ENCODE measurements at regions not wholly inside any gene's neighbourhood (a gene's known extent, or its start where the extent isn't known, plus 50 kb on each side); places are given as distances from the start of the nearest gene placed in this dataset.
A peak's percentile ranks its signal among the peaks of the same experiment; 100 is the strongest.

GRCh38 chr13:24086642-24087041, 73.9 kb upstream of the SPATA13 start:
- no peak overlapping the region for H3K4me3 Mint-ChIP-seq
- no peak overlapping the region for H3K27ac Mint-ChIP-seq
- no peaks in the 10 kb centered on the region for H3K4me1 Mint-ChIP-seq (ENCODE audit: low read depth)
- H3K27me3 Mint-ChIP-seq = peaks cover 5% of the 10 kb centered on the region
- no peaks in the 10 kb centered on the region for H3K9me3 Mint-ChIP-seq
- H3K36me3 Mint-ChIP-seq (ENCODE audit: low read depth) = no peaks in the 10 kb centered on the region

- Mint-ChIP-seq H3K4me1 (ENCODE audit: low read depth) (no peaks in the 10 kb centered on the region), H3K4me3 (no peak overlapping the region), H3K36me3 (ENCODE audit: low read depth) (no peaks in the 10 kb centered on the region), H3K27me3 (peaks cover 5% of the 10 kb centered on the region), H3K9me3 (no peaks in the 10 kb centered on the region), H3K27ac (no peak overlapping the region)
Observed at GRCh38 chr13:24087605-24088225, 72.8 kb upstream of the SPATA13 start.

- Mint-ChIP-seq H3K27ac (no peak overlapping the region), H3K27me3 (peaks cover 5% of the 10 kb centered on the region), H3K36me3 (ENCODE audit: low read depth) (no peaks in the 10 kb centered on the region), H3K4me3 (no peak overlapping the region), H3K9me3 (no peaks in the 10 kb centered on the region), H3K4me1 (ENCODE audit: low read depth) (no peaks in the 10 kb centered on the region)
Observed at GRCh38 chr13:24090049-24090448, 70.5 kb upstream of the SPATA13 start.

- no peak overlapping the region for H3K4me3 Mint-ChIP-seq
- H3K36me3 Mint-ChIP-seq (ENCODE audit: low read depth) = no peaks in the 10 kb centered on the region
- no peak overlapping the region for H3K27ac Mint-ChIP-seq
- peaks cover 5% of the 10 kb centered on the region for H3K27me3 Mint-ChIP-seq
- H3K9me3 Mint-ChIP-seq = no peaks in the 10 kb centered on the region
- H3K4me1 Mint-ChIP-seq (ENCODE audit: low read depth) = no peaks in the 10 kb centered on the region
Observed at GRCh38 chr13:24091080-24091479, 69.4 kb upstream of the SPATA13 start.

- Mint-ChIP-seq H3K4me1 (ENCODE audit: low read depth) (peaks cover 8% of the 10 kb centered on the region), H3K27me3 (no peaks in the 10 kb centered on the region), H3K27ac (no peak overlapping the region), H3K4me3 (no peak overlapping the region), H3K9me3 (no peaks in the 10 kb centered on the region), H3K36me3 (ENCODE audit: low read depth) (no peaks in the 10 kb centered on the region)
Observed at GRCh38 chr13:24092108-24092507, 68.4 kb upstream of the SPATA13 start.

GRCh38 chr13:24093047-24093446, 67.5 kb upstream of the SPATA13 start:
- Mint-ChIP-seq H3K4me3 (no peak overlapping the region), H3K4me1 (ENCODE audit: low read depth) (peaks cover 18% of the 10 kb centered on the region), H3K9me3 (no peaks in the 10 kb centered on the region), H3K36me3 (ENCODE audit: low read depth) (no peaks in the 10 kb centered on the region), H3K27me3 (no peaks in the 10 kb centered on the region), H3K27ac (no peak overlapping the region)

- Mint-ChIP-seq H3K4me1 (ENCODE audit: low read depth) (peaks cover 19% of the 10 kb centered on the region), H3K9me3 (no peaks in the 10 kb centered on the region), H3K27ac (peak overlapping the region; percentile 91), H3K36me3 (ENCODE audit: low read depth) (no peaks in the 10 kb centered on the region), H3K4me3 (peak overlapping the region; percentile 68), H3K27me3 (peaks cover 6% of the 10 kb centered on the region)
Observed at GRCh38 chr13:24096659-24097058, 63.9 kb upstream of the SPATA13 start.

GRCh38 chr13:24097064-24097463, 63.5 kb upstream of the SPATA13 start:
- Mint-ChIP-seq H3K27ac (peak overlapping the region; percentile 91), H3K4me3 (peak overlapping the region; percentile 68), H3K27me3 (peaks cover 8% of the 10 kb centered on the region), H3K4me1 (ENCODE audit: low read depth) (peaks cover 19% of the 10 kb centered on the region), H3K36me3 (ENCODE audit: low read depth) (no peaks in the 10 kb centered on the region), H3K9me3 (no peaks in the 10 kb centered on the region)

GRCh38 chr13:24097667-24098066, 62.9 kb upstream of the SPATA13 start:
- Mint-ChIP-seq H3K9me3 (no peaks in the 10 kb centered on the region), H3K4me3 (peak overlapping the region; percentile 68), H3K36me3 (ENCODE audit: low read depth) (no peaks in the 10 kb centered on the region), H3K27me3 (peaks cover 11% of the 10 kb centered on the region), H3K27ac (peak overlapping the region; percentile 91), H3K4me1 (ENCODE audit: low read depth) (peaks cover 19% of the 10 kb centered on the region)

GRCh38 chr13:24099490-24099889, 61.0 kb upstream of the SPATA13 start:
- Mint-ChIP-seq H3K27me3 (peaks cover 17% of the 10 kb centered on the region), H3K4me1 (ENCODE audit: low read depth) (peaks cover 19% of the 10 kb centered on the region), H3K4me3 (no peak overlapping the region), H3K27ac (no peak overlapping the region), H3K9me3 (no peaks in the 10 kb centered on the region), H3K36me3 (ENCODE audit: low read depth) (no peaks in the 10 kb centered on the region)

- Mint-ChIP-seq H3K4me3 (no peak overlapping the region), H3K4me1 (ENCODE audit: low read depth) (peaks cover 19% of the 10 kb centered on the region), H3K27ac (no peak overlapping the region), H3K36me3 (ENCODE audit: low read depth) (no peaks in the 10 kb centered on the region), H3K27me3 (peaks cover 21% of the 10 kb centered on the region), H3K9me3 (no peaks in the 10 kb centered on the region)
Observed at GRCh38 chr13:24100188-24100587, 60.3 kb upstream of the SPATA13 start.

- Mint-ChIP-seq H3K4me1 (ENCODE audit: low read depth) (no peaks in the 10 kb centered on the region), H3K36me3 (ENCODE audit: low read depth) (no peaks in the 10 kb centered on the region), H3K27me3 (peaks cover 21% of the 10 kb centered on the region), H3K9me3 (no peaks in the 10 kb centered on the region), H3K4me3 (no peak overlapping the region), H3K27ac (no peak overlapping the region)
Observed at GRCh38 chr13:24103782-24104372, 56.6 kb upstream of the SPATA13 start.

- H3K27me3 Mint-ChIP-seq = peaks cover 21% of the 10 kb centered on the region
- no peaks in the 10 kb centered on the region for H3K9me3 Mint-ChIP-seq
- no peaks in the 10 kb centered on the region for H3K4me1 Mint-ChIP-seq (ENCODE audit: low read depth)
- H3K4me3 Mint-ChIP-seq = no peak overlapping the region
- H3K27ac Mint-ChIP-seq = no peak overlapping the region
- no peaks in the 10 kb centered on the region for H3K36me3 Mint-ChIP-seq (ENCODE audit: low read depth)
Observed at GRCh38 chr13:24104723-24105122, 55.8 kb upstream of the SPATA13 start.

- H3K36me3 Mint-ChIP-seq (ENCODE audit: low read depth) = no peaks in the 10 kb centered on the region
- H3K9me3 Mint-ChIP-seq = no peaks in the 10 kb centered on the region
- H3K27me3 Mint-ChIP-seq = peaks cover 15% of the 10 kb centered on the region
- H3K4me3 Mint-ChIP-seq = no peak overlapping the region
- H3K4me1 Mint-ChIP-seq (ENCODE audit: low read depth) = no peaks in the 10 kb centered on the region
- no peak overlapping the region for H3K27ac Mint-ChIP-seq
Observed at GRCh38 chr13:24106429-24106828, 54.1 kb upstream of the SPATA13 start.

GRCh38 chr13:24107955-24108614, 52.4 kb upstream of the SPATA13 start:
- Mint-ChIP-seq H3K4me3 (no peak overlapping the region), H3K9me3 (no peaks in the 10 kb centered on the region), H3K27ac (no peak overlapping the region), H3K4me1 (ENCODE audit: low read depth) (no peaks in the 10 kb centered on the region), H3K36me3 (ENCODE audit: low read depth) (no peaks in the 10 kb centered on the region), H3K27me3 (peaks cover 9% of the 10 kb centered on the region)

GRCh38 chr13:24108615-24108965, 51.9 kb upstream of the SPATA13 start:
- no peaks in the 10 kb centered on the region for H3K36me3 Mint-ChIP-seq (ENCODE audit: low read depth)
- no peaks in the 10 kb centered on the region for H3K4me1 Mint-ChIP-seq (ENCODE audit: low read depth)
- H3K9me3 Mint-ChIP-seq = no peaks in the 10 kb centered on the region
- H3K27ac Mint-ChIP-seq = no peak overlapping the region
- H3K27me3 Mint-ChIP-seq = peaks cover 7% of the 10 kb centered on the region
- no peak overlapping the region for H3K4me3 Mint-ChIP-seq

Data from stimulated activated naive CD8-positive, alpha-beta T cell treated with anti-CD3 and anti-CD28 coated beads, Interleukin-15, Interleukin-2, amounts not matched to agents 100 ng/mL and 50 ng/mL, for 24 hours (primary cell).